A673 (cell line): ENCODE measurements at regions not wholly inside any gene's neighbourhood (a gene's known extent, or its start where the extent isn't known, plus 50 kb on each side); places are given as distances from the start of the nearest gene placed in this dataset.

Experiments used
- EZH2 ChIP-seq: fragments of 200-600 bp; sonication (generic); IDR thresholded peaks from 2 replicates; pipeline ENCODE4 v1.6.1; 2017; ENCODE audit warnings: borderline replicate concordance, low read depth, mild to moderate bottlenecking, mixed read lengths, antibody characterized with exemption, low read length; ENCODE audit not compliant: poor library complexity, severe bottlenecking
- TF ChIP-seq, protein P1 (sequence below): fragments of 300-800, 200-600 bp; sonication (generic); conservative IDR thresholded peaks from 2 replicates; pipeline ENCODE4 v1.5.1; 2017; ENCODE audit warnings: low read depth, mild to moderate bottlenecking, antibody characterized with exemption, low read length, moderate library complexity, mixed read lengths

DNA sequence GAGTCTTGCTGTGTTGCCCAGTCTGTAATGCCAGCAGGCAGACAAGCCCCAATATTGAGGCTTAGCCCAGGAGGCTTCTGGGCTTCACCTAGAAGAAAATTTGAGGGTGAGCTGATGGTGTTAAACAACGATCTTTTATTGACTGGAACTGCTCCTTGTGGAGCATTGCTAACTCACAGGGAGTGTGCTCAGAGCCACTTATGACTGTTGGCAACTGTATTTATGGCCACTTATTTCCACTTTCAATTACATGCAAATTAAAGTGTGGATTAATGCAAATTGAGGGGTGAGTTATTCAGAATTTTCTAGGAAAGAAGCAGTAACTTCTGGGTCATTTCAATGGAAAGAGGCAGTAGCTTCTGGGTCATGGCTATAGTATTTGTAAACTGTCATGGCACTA is 317.2 kb upstream of the FKBP1C start:
- TF ChIP-seq, protein P1, sequence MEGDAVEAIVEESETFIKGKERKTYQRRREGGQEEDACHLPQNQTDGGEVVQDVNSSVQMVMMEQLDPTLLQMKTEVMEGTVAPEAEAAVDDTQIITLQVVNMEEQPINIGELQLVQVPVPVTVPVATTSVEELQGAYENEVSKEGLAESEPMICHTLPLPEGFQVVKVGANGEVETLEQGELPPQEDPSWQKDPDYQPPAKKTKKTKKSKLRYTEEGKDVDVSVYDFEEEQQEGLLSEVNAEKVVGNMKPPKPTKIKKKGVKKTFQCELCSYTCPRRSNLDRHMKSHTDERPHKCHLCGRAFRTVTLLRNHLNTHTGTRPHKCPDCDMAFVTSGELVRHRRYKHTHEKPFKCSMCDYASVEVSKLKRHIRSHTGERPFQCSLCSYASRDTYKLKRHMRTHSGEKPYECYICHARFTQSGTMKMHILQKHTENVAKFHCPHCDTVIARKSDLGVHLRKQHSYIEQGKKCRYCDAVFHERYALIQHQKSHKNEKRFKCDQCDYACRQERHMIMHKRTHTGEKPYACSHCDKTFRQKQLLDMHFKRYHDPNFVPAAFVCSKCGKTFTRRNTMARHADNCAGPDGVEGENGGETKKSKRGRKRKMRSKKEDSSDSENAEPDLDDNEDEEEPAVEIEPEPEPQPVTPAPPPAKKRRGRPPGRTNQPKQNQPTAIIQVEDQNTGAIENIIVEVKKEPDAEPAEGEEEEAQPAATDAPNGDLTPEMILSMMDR, result no peak
- TF ChIP-seq EZH2, result no peak
